ENCODE measurements at regions not wholly inside any gene's neighbourhood (a gene's known extent, or its start where the extent isn't known, plus 50 kb on each side); places are given as distances from the start of the nearest gene placed in this dataset.

- H3K27me3 ChIP-seq (ENCODE audit: insufficient read depth, low read length): peaks cover 4% of the 10 kb centered on the region; the same call in 1 of the 2 replicates
- no peaks in the 10 kb centered on the region for H3K9me2 ChIP-seq (ENCODE audit: low read depth, low read length)
- H3K4me2 ChIP-seq (ENCODE audit: low read length): no peak overlapping the region
- no peaks in the 10 kb centered on the region for H3K4me1 ChIP-seq (ENCODE audit: insufficient read depth, low read length, severe bottlenecking)
- H3K79me2 ChIP-seq (ENCODE audit: insufficient read depth, low read length): no peaks in the 10 kb centered on the region
- no peaks in the 10 kb centered on the region for H3K9me3 ChIP-seq (ENCODE audit: low read length)
- TF ChIP-seq, protein P1, sequence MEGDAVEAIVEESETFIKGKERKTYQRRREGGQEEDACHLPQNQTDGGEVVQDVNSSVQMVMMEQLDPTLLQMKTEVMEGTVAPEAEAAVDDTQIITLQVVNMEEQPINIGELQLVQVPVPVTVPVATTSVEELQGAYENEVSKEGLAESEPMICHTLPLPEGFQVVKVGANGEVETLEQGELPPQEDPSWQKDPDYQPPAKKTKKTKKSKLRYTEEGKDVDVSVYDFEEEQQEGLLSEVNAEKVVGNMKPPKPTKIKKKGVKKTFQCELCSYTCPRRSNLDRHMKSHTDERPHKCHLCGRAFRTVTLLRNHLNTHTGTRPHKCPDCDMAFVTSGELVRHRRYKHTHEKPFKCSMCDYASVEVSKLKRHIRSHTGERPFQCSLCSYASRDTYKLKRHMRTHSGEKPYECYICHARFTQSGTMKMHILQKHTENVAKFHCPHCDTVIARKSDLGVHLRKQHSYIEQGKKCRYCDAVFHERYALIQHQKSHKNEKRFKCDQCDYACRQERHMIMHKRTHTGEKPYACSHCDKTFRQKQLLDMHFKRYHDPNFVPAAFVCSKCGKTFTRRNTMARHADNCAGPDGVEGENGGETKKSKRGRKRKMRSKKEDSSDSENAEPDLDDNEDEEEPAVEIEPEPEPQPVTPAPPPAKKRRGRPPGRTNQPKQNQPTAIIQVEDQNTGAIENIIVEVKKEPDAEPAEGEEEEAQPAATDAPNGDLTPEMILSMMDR (IDR thresholded peaks at IDR 0.05; ENCODE audit: low read length): no peak
- no peaks in the 10 kb centered on the region for H3F3A ChIP-seq (ENCODE audit: insufficient read depth, low read length)
- no peak overlapping the region for H3K9ac ChIP-seq (ENCODE audit: low read length)
- no peak overlapping the region for H2AFZ ChIP-seq (ENCODE audit: low read length)
- H4K20me1 ChIP-seq (ENCODE audit: insufficient read depth, low read length): no peaks in the 10 kb centered on the region
- no peak overlapping the region for H3K4me3 ChIP-seq (ENCODE audit: low read depth, low read length, poor library complexity, severe bottlenecking)
- no peaks in the 10 kb centered on the region for H3K36me3 ChIP-seq (ENCODE audit: insufficient read depth, low read length)
- no peak overlapping the region for H3K27ac ChIP-seq (ENCODE audit: low read depth, low read length, poor library complexity, severe bottlenecking)
Measured at GRCh38 chr10:78351283-78351682, 317.6 kb downstream of the RPS24 start.

DNA sequence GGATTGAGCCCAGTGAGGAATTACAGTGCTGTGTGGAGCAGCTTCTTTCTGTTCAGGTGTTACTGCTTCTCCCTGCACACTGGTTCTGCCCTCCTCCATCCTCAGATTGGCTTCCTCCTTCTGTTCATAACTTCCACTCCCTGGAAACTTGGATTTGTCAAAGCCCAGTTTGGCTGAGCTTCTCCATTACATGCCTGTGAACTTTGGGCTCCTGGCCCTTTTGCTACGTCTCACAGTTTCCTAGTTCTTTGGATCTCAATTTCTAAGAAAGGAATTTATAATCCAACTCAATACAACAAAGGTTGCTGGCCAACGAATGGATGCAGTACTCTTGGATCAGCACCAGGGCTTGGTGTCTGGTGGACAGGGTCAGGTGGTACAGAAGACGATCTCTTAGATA lies 318.1 kb downstream of the RPS24 start:
- no peaks in the 10 kb centered on the region for H3K36me3 ChIP-seq (ENCODE audit: insufficient read depth, low read length)
- no peak overlapping the region for H3K4me2 ChIP-seq (ENCODE audit: low read length)
- H3K27me3 ChIP-seq (ENCODE audit: insufficient read depth, low read length): peaks cover 4% of the 10 kb centered on the region; the same call in 1 of the 2 replicates
- H4K20me1 ChIP-seq (ENCODE audit: insufficient read depth, low read length): no peaks in the 10 kb centered on the region
- no peaks in the 10 kb centered on the region for H3K9me3 ChIP-seq (ENCODE audit: low read length)
- H3K4me1 ChIP-seq (ENCODE audit: insufficient read depth, low read length, severe bottlenecking): no peaks in the 10 kb centered on the region
- no peaks in the 10 kb centered on the region for H3K9me2 ChIP-seq (ENCODE audit: low read depth, low read length)
- H3K4me3 ChIP-seq (ENCODE audit: low read depth, low read length, poor library complexity, severe bottlenecking): no peak overlapping the region
- no peaks in the 10 kb centered on the region for H3F3A ChIP-seq (ENCODE audit: insufficient read depth, low read length)
- no peak overlapping the region for H2AFZ ChIP-seq (ENCODE audit: low read length)
- no peak overlapping the region for H3K9ac ChIP-seq (ENCODE audit: low read length)
- no peak overlapping the region for H3K27ac ChIP-seq (ENCODE audit: low read depth, low read length, poor library complexity, severe bottlenecking)
- H3K79me2 ChIP-seq (ENCODE audit: insufficient read depth, low read length): no peaks in the 10 kb centered on the region
- TF ChIP-seq, protein P1 (IDR thresholded peaks at IDR 0.05; ENCODE audit: low read length): no peak
- TF ChIP-seq EZH2 (IDR thresholded peaks at IDR 0.05; ENCODE audit: borderline replicate concordance, low read length): no peak

DNA sequence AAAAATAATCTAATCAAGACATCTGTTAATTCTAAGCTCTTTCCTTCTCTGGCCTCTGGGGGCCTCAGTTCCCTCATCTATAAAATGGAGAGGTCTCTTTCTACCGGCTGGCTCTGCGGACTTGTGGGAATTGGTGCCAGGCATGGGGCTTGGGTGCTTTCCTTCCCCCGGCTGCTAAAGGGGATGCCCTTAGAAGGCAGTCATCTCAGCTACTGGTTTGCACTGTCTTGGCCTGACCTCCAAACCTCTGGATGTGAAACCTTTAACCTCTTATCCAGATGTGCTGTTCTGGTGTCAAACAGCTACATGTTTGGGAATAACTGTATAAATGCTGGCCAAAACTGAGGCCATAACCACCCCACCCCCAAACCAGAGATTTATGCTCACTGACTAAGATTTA lies 320.0 kb downstream of the RPS24 start:
- no peaks in the 10 kb centered on the region for H3K4me1 ChIP-seq (ENCODE audit: insufficient read depth, low read length, severe bottlenecking)
- peaks cover 4% of the 10 kb centered on the region; the same call in 1 of the 2 replicates for H3K27me3 ChIP-seq (ENCODE audit: insufficient read depth, low read length)
- H3K9me2 ChIP-seq (ENCODE audit: low read depth, low read length): no peaks in the 10 kb centered on the region
- H3F3A ChIP-seq (ENCODE audit: insufficient read depth, low read length): no peaks in the 10 kb centered on the region
- no peak overlapping the region for H3K27ac ChIP-seq (ENCODE audit: low read depth, low read length, poor library complexity, severe bottlenecking)
- H3K4me2 ChIP-seq (ENCODE audit: low read length): no peak overlapping the region
- no peak overlapping the region for H3K4me3 ChIP-seq (ENCODE audit: low read depth, low read length, poor library complexity, severe bottlenecking)
- H3K79me2 ChIP-seq (ENCODE audit: insufficient read depth, low read length): no peaks in the 10 kb centered on the region
- no peak overlapping the region for H3K9ac ChIP-seq (ENCODE audit: low read length)
- no peaks in the 10 kb centered on the region for H3K9me3 ChIP-seq (ENCODE audit: low read length)
- no peaks in the 10 kb centered on the region for H3K36me3 ChIP-seq (ENCODE audit: insufficient read depth, low read length)
- H4K20me1 ChIP-seq (ENCODE audit: insufficient read depth, low read length): no peaks in the 10 kb centered on the region
- TF ChIP-seq, protein P1 (IDR thresholded peaks at IDR 0.05; ENCODE audit: low read length): no peak
- no peak for TF ChIP-seq EZH2 (IDR thresholded peaks at IDR 0.05; ENCODE audit: borderline replicate concordance, low read length)
- H2AFZ ChIP-seq (ENCODE audit: low read length): no peak overlapping the region
